ENCODE measurements at regions not wholly inside any gene's neighbourhood (a gene's known extent, or its start where the extent isn't known, plus 50 kb on each side); places are given as distances from the start of the nearest gene placed in this dataset.
A peak's percentile ranks its signal among the peaks of the same experiment; 100 is the strongest.

GRCh38 chr7:81449105-81449504 is 320.7 kb downstream of the HGF start:
- TF ChIP-seq MAFK (IDR thresholded peaks at IDR 0.05; ENCODE audit: partially characterized antibody) (peak; percentile 87), CTCF (IDR thresholded peaks at IDR 0.05) (no peak)
- no peak overlapping the region for H3K4me3 ChIP-seq
- no peak overlapping the region for H3K4me2 ChIP-seq
- H3K9me3 ChIP-seq = no peaks in the 10 kb centered on the region; the same call in 2 of the 3 replicates
- H3K4me1 ChIP-seq = 0 out of 3 replicates have a peak, but pooled peaks cover 3% of the 10 kb centered on the region
- FAIRE-seq = no peak
- CTCF ChIA-PET = interaction anchor here (0.9 kb wide), 1 partner anchor 508 kb away, joined by 3 read pairs; no protein-coding TSS in a partner anchor
- ATAC-seq = no peak
- POLR2A ChIA-PET = no interaction called here
- DNase-seq (ENCODE audit: low read depth in 1 of 2, low spot score in 1 of 2) = no peak
- H3K27ac ChIP-seq = no peak overlapping the region; a peak in 1 of 6 replicates

GRCh38 chr7:81447351-81447952 is 322.4 kb downstream of the HGF start:
- FAIRE-seq (peak; percentile 59), DNase-seq (ENCODE audit: low read depth in 1 of 2, low spot score in 1 of 2) (peak; percentile 21 to 83), ATAC-seq (peak; percentile 94 to 98)
- Histone ChIP-seq H3K4me3 (no peak overlapping the region), H3K4me2 (no peak overlapping the region), H3K9me3 (no peaks in the 10 kb centered on the region; the same call in 2 of the 3 replicates), H3K4me1 (0 out of 3 replicates have a peak, but pooled peaks cover 3% of the 10 kb centered on the region), H3K27ac (peak overlapping the region; percentile 8 to 62; a peak in 4 of 6 replicates)
- WGBS (ENCODE audit: missing lambda C conversion rate) = 28% methylated on average over 4 of the region's 4 CpGs
- POLR2A ChIA-PET = interaction anchor here (1.0 kb wide), 1 partner anchor 528 kb away, joined by 5 read pairs; the partner anchor contains the start of gene SEMA3C
- CTCF ChIA-PET = interaction anchor here (0.7 to 2.0 kb wide), 12 partner anchors 10 to 748 kb away, joined by 3 to 9 read pairs (median 3); partner anchors contain the start of gene SEMA3C
- TF ChIP-seq CTCF (IDR thresholded peaks at IDR 0.05) (peak; percentile 75), KDM1A (IDR thresholded peaks at IDR 0.05; ENCODE audit: low read depth) (no peak), SMC3 (IDR thresholded peaks at IDR 0.05) (peak; percentile 90), RAD21 (conservative IDR thresholded peaks at IDR 0.05 in 1 of 2, IDR thresholded peaks at IDR 0.05 in 1 of 2) (peak; percentile 89 to 94)

GRCh38 chr7:81446212-81446611 is 323.6 kb downstream of the HGF start:
- Histone ChIP-seq H3K4me2 (no peak overlapping the region), H3K4me3 (no peak overlapping the region), H3K4me1 (0 out of 3 replicates have a peak, but pooled peaks cover 3% of the 10 kb centered on the region), H3K9me3 (no peaks in the 10 kb centered on the region), H3K27ac (peak overlapping the region in 1 of 2 experiments; percentile 64; a peak in 1 of 6 replicates)
- DNase-seq (ENCODE audit: low read depth in 1 of 2, low spot score in 1 of 2) (no peak), ATAC-seq (no peak), FAIRE-seq (no peak)
- TF ChIP-seq HDAC2 (IDR thresholded peaks at IDR 0.05) = no peak
- no peak for TF ChIP-seq NPAS2 (CRISPR knock-in tag; IDR thresholded peaks at IDR 0.05; ENCODE audit: borderline replicate concordance)
- TF ChIP-seq KDM1A (IDR thresholded peaks at IDR 0.05; ENCODE audit: low read depth) = no peak
- TF ChIP-seq ZFP36 (IDR thresholded peaks at IDR 0.05; ENCODE audit: borderline replicate concordance, partially characterized antibody) = no peak
- no peak for TF ChIP-seq EHMT2 (IDR thresholded peaks at IDR 0.05; ENCODE audit: low read depth)
- TF ChIP-seq ATOH8 (CRISPR knock-in tag; IDR thresholded peaks at IDR 0.05; ENCODE audit: low read depth) = no peak
- no peak for TF ChIP-seq HOXB5 (CRISPR knock-in tag; IDR thresholded peaks at IDR 0.05)
- no peak for TF ChIP-seq MYC (IDR thresholded peaks at IDR 0.05; ENCODE audit: borderline replicate concordance, low read length)
- no peak for TF ChIP-seq MAX (IDR thresholded peaks at IDR 0.05)
- TF ChIP-seq REST (IDR thresholded peaks at IDR 0.05) = no peak
- TF ChIP-seq HES2 (IDR thresholded peaks at IDR 0.05) = no peak
- TF ChIP-seq RAD21 (conservative IDR thresholded peaks at IDR 0.05 in 1 of 2, IDR thresholded peaks at IDR 0.05 in 1 of 2) = no peak
- TF ChIP-seq PBX3 (IDR thresholded peaks at IDR 0.05) = no peak
- no peak for TF ChIP-seq BHLHE40 (IDR thresholded peaks at IDR 0.05; ENCODE audit: low read depth, low read length)
- no peak for TF ChIP-seq CHD2 (IDR thresholded peaks at IDR 0.05; ENCODE audit: low read length, partially characterized antibody)
- no peak for TF ChIP-seq HEYL (CRISPR knock-in tag; IDR thresholded peaks at IDR 0.05)
- TF ChIP-seq FOSB (CRISPR knock-in tag; IDR thresholded peaks at IDR 0.05) = no peak
- POLR2A ChIA-PET = no interaction called here
- 85% methylated on average over 1 of the region's 1 CpG for WGBS (ENCODE audit: missing lambda C conversion rate)
- CTCF ChIA-PET = interaction anchor here (1.5 kb wide), 1 partner anchor 526 kb away, joined by 4 read pairs; no protein-coding TSS in a partner anchor
